B cell (primary cell): ENCODE measurements at regions not wholly inside any gene's neighbourhood (a gene's known extent, or its start where the extent isn't known, plus 50 kb on each side); places are given as distances from the start of the nearest gene placed in this dataset.

Experiments
- ATAC-seq: fragments of 200-7000 bp; cut with Tn5 transposase; one replicate; pipeline ENCODE4 v1.10.0; 2021; ENCODE audit warnings: low read depth, mild to moderate bottlenecking, moderate number of reproducible peaks, moderate library complexity
- CTCF ChIA-PET: fragments of 350-600 bp; sonication (Branson Sonifier 250); formaldehyde crosslinking; loops from one replicate; lab custom pipeline; 2021; ENCODE audit warnings: antibody characterized with exemption, inconsistent platforms; lab: Charles Lee
- POLR2A ChIA-PET: fragments of 350-600 bp; sonication (Branson Sonifier 250); formaldehyde crosslinking; loops from one replicate; lab custom pipeline; 2021; ENCODE audit warnings: antibody characterized with exemption; lab: Charles Lee
- DNase-seq: peaks from one replicate; pipeline ENCODE4 v3.0.0; 2013
- H2AFZ ChIP-seq: 2 replicates; pipeline ENCODE4 v1.6.1; 2012; ENCODE audit warnings: mild to moderate bottlenecking, low read depth, low read length; ENCODE audit not compliant: insufficient read depth, poor library complexity, severe bottlenecking
- H3K27ac ChIP-seq, 2 donors: 1 replicate in 1 of 2; 2 replicates in 1 of 2; pipeline ENCODE4 v1.5.1; 2012 to 2013; ENCODE audit warnings: low read length in 2 of 2, mild to moderate bottlenecking in 2 of 2, moderate library complexity in 1 of 2
- H3K27me3 ChIP-seq, 4 experiments: fragments of 200-600 bp in 1 of 4; sonication (generic) in 1 of 4; replicated peaks in 1 of 4; 1 replicate in 2 of 4; 2 replicates in 2 of 4; pipeline versions ENCODE4 v1.6.1 to v1.7.0; 2013 to 2016; ENCODE audit warnings: low read length in 3 of 4, mild to moderate bottlenecking in 2 of 4, mixed read lengths in 1 of 4, moderate library complexity in 1 of 4; ENCODE audit not compliant: insufficient read depth in 4 of 4, control insufficient read depth in 3 of 4; ENCODE audit errors: control extremely low read depth in 1 of 4
- H3K36me3 ChIP-seq, 2 experiments: replicated peaks in 1 of 2; 1 replicate in 1 of 2; 2 replicates in 1 of 2; pipeline versions ENCODE4 v1.6.1 to v1.7.1; 2013; ENCODE audit warnings: low read length in 1 of 2; ENCODE audit not compliant: insufficient read depth in 2 of 2, control insufficient read depth in 1 of 2; ENCODE audit errors: control extremely low read depth in 1 of 2, extremely low read depth in 1 of 2
- H3K4me1 ChIP-seq, 2 donors: fragments of 200-600 bp in 1 of 2; sonication (generic) in 1 of 2; 1 replicate in 1 of 2; 2 replicates in 1 of 2; pipeline versions ENCODE4 v1.5.1 to v1.6.1; 2013 to 2017; ENCODE audit warnings: low read length in 2 of 2; ENCODE audit not compliant: control insufficient read depth in 2 of 2, insufficient read depth in 2 of 2
- H3K4me2 ChIP-seq: replicated peaks from 2 replicates; pipeline ENCODE3; 2012; ENCODE audit warnings: mild to moderate bottlenecking, low read depth, low read length; ENCODE audit not compliant: poor library complexity, severe bottlenecking
- H3K4me3 ChIP-seq, 5 experiments: fragments of 200-600 bp in 1 of 5; sonication (generic) in 1 of 5; 1 replicate in 3 of 5; 2 replicates in 2 of 5; pipeline versions ENCODE4 v1.5.1 to v1.7.0; 2011 to 2016; ENCODE audit warnings: low read length in 4 of 5, mild to moderate bottlenecking in 4 of 5, low read depth in 2 of 5, control low read depth in 1 of 5, moderate library complexity in 1 of 5; ENCODE audit not compliant: insufficient read depth in 1 of 5; ENCODE audit errors: control extremely low read depth in 1 of 5, extremely low read depth in 1 of 5
- H3K79me2 ChIP-seq: fragments of 200-600 bp; sonication (generic); one replicate; pipeline ENCODE4 v1.6.0; 2016; ENCODE audit warnings: low read length; ENCODE audit not compliant: control insufficient read depth, insufficient read depth
- H3K9ac ChIP-seq: fragments of 200-600 bp; sonication (generic); 2 replicates; pipeline ENCODE4 v1.6.1; 2017; ENCODE audit warnings: mild to moderate bottlenecking, low read length, moderate library complexity
- H3K9me3 ChIP-seq, 3 donors: one replicate each; pipeline versions ENCODE4 v1.6.1 to v1.7.1; 2013; ENCODE audit warnings: low read length in 2 of 3; ENCODE audit not compliant: control insufficient read depth in 2 of 3, insufficient read depth in 1 of 3; ENCODE audit errors: control extremely low read depth in 1 of 3
- H4K20me1 ChIP-seq: 2 replicates; pipeline ENCODE4 v1.6.0; 2012; ENCODE audit warnings: mild to moderate bottlenecking, low read length; ENCODE audit not compliant: insufficient read depth, control insufficient read depth, poor library complexity, severe bottlenecking
- H3K27ac Mint-ChIP-seq: one replicate; pipeline ENCODE4 v1.8.0; 2021; ENCODE audit warnings: mixed read lengths
- H3K27me3 Mint-ChIP-seq: one replicate; pipeline ENCODE4 v1.8.0; 2021; ENCODE audit warnings: mixed read lengths
- H3K4me1 Mint-ChIP-seq: one replicate; pipeline ENCODE4 v1.8.0; 2021; ENCODE audit warnings: mixed read lengths
- H3K4me3 Mint-ChIP-seq: one replicate; pipeline ENCODE4 v1.8.0; 2021; ENCODE audit warnings: mixed read lengths
- H3K9me3 Mint-ChIP-seq: one replicate; pipeline ENCODE4 v1.8.0; 2022; ENCODE audit warnings: mixed read lengths; ENCODE audit not compliant: insufficient read depth
- EZH2 ChIP-seq: IDR thresholded peaks from 2 replicates; pipeline ENCODE4 v1.6.1; 2012; ENCODE audit warnings: borderline replicate concordance, low read depth, mild to moderate bottlenecking, moderate library complexity, low read length; ENCODE audit not compliant: insufficient read depth, poor library complexity, severe bottlenecking
- WGBS: methylation state at CpG from one replicate; pipeline ENCODE4 v1.1.5; 2013; ENCODE audit warnings: missing lambda C conversion rate; ENCODE audit not compliant: insufficient coverage; 5-methylcytosine and 5-hydroxymethylcytosine counted together
- intact Hi-C: fragments of 100-400 bp; cut with micrococcal nuclease; formaldehyde crosslinking; loops from one replicate; pipeline ENCODE4 v1.10.0; 2022
- TF ChIP-seq, protein P1 (sequence below): fragments of 200-600 bp; IDR thresholded peaks from one replicate; pipeline ENCODE4 v1.8.0; 2022; ENCODE audit warnings: antibody characterized with exemption, mild to moderate bottlenecking

GRCh38 chr10:130820880-130821482 is 490.5 kb downstream of the TCERG1L start:
- ATAC-seq (no peak), DNase-seq (no peak)
- H2AFZ ChIP-seq = no peak overlapping the region
- ChIA-PET CTCF (no interaction called here), POLR2A (no interaction called here)
- Mint-ChIP-seq H3K4me3 (no peak overlapping the region), H3K27me3 (no peaks in the 10 kb centered on the region), H3K4me1 (no peaks in the 10 kb centered on the region), H3K27ac (no peak overlapping the region), H3K9me3 (peaks cover 12% of the 10 kb centered on the region)
- peaks cover 0 to 27% (median 11%) of the 10 kb centered on the region in 3 donors for H3K9me3 ChIP-seq
- no peaks in the 10 kb centered on the region for H3K36me3 ChIP-seq
- WGBS = 91% methylated on average over 8 of the region's 11 CpGs
- no peak overlapping the region for H3K4me3 ChIP-seq
- no peak for TF ChIP-seq EZH2
- TF ChIP-seq, protein P1, sequence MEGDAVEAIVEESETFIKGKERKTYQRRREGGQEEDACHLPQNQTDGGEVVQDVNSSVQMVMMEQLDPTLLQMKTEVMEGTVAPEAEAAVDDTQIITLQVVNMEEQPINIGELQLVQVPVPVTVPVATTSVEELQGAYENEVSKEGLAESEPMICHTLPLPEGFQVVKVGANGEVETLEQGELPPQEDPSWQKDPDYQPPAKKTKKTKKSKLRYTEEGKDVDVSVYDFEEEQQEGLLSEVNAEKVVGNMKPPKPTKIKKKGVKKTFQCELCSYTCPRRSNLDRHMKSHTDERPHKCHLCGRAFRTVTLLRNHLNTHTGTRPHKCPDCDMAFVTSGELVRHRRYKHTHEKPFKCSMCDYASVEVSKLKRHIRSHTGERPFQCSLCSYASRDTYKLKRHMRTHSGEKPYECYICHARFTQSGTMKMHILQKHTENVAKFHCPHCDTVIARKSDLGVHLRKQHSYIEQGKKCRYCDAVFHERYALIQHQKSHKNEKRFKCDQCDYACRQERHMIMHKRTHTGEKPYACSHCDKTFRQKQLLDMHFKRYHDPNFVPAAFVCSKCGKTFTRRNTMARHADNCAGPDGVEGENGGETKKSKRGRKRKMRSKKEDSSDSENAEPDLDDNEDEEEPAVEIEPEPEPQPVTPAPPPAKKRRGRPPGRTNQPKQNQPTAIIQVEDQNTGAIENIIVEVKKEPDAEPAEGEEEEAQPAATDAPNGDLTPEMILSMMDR = no peak
- H3K4me2 ChIP-seq = no peak overlapping the region
- no peak overlapping the region for H3K27ac ChIP-seq
- H4K20me1 ChIP-seq = no peaks in the 10 kb centered on the region
- no peaks in the 10 kb centered on the region for H3K79me2 ChIP-seq
- intact Hi-C loops = no loop called here
- no peak overlapping the region for H3K9ac ChIP-seq
- no peaks in the 10 kb centered on the region for H3K4me1 ChIP-seq
- no peaks in the 10 kb centered on the region for H3K27me3 ChIP-seq

- CTCF ChIA-PET = no interaction called here
- H3K9me3 Mint-ChIP-seq = peaks cover 12% of the 10 kb centered on the region
Observed at GRCh38 chr10:130824230-130825014, 487.1 kb downstream of the TCERG1L start.

More at GRCh38 chr10:130824230-130825014, 487.1 kb downstream of the TCERG1L start:
- no peaks in the 10 kb centered on the region for H3K4me1 ChIP-seq
- ATAC-seq (no peak), DNase-seq (no peak)
- H3K4me3 ChIP-seq = no peak overlapping the region
- no peaks in the 10 kb centered on the region for H3K36me3 ChIP-seq
- H3K4me2 ChIP-seq = no peak overlapping the region
- no peaks in the 10 kb centered on the region for H3K27me3 ChIP-seq
- TF ChIP-seq, protein P1 = no peak
- no peak for TF ChIP-seq EZH2
- no peaks in the 10 kb centered on the region for H4K20me1 ChIP-seq
- POLR2A ChIA-PET = no interaction called here
- Mint-ChIP-seq H3K4me3 (no peak overlapping the region), H3K4me1 (no peaks in the 10 kb centered on the region), H3K27ac (no peak overlapping the region), H3K27me3 (no peaks in the 10 kb centered on the region)
- H2AFZ ChIP-seq = no peak overlapping the region
- H3K9me3 ChIP-seq = peaks cover 0 to 13% (median 12%) of the 10 kb centered on the region in 3 donors
- intact Hi-C loops = no loop called here
- H3K27ac ChIP-seq = no peak overlapping the region
- H3K9ac ChIP-seq = no peak overlapping the region
- 85% methylated on average over 4 of the region's 4 CpGs for WGBS
- no peaks in the 10 kb centered on the region for H3K79me2 ChIP-seq
